ENCODE measurements at regions not wholly inside any gene's neighbourhood (a gene's known extent, or its start where the extent isn't known, plus 50 kb on each side); places are given as distances from the start of the nearest gene placed in this dataset.

GRCh38 chr3:117557464-117558090, 848.0 kb downstream of the TUSC7 start:
- Histone ChIP-seq H4K91ac (replicated peaks; ENCODE audit: insufficient read length, low read length) (no peak overlapping the region), H3K27ac (ENCODE audit: low read depth, low read length) (no peak overlapping the region)

More at GRCh38 chr3:117557464-117558090, 848.0 kb downstream of the TUSC7 start:
- Histone ChIP-seq H3K23me2 (ENCODE audit: low read depth, low read length) (no peaks in the 10 kb centered on the region), H3K14ac (ENCODE audit: insufficient read length) (no peak overlapping the region), H3K9ac (replicated peaks in 1 of 4; ENCODE audit: extremely low read depth in 1 of 4, low read depth in 3 of 4, low read length in 3 of 4) (no peak overlapping the region), H3K27me3 (replicated peaks in 1 of 4; ENCODE audit: control insufficient read depth in 3 of 4, extremely low read depth in 1 of 4, insufficient read depth in 3 of 4, low read length in 3 of 4) (no peaks in the 10 kb centered on the region), H2AK5ac (ENCODE audit: low read depth, low read length) (no peak overlapping the region), H3K79me1 (ENCODE audit: low read depth, low read length) (no peaks in the 10 kb centered on the region), H2BK15ac (ENCODE audit: low read length) (no peak overlapping the region), H3K4ac (replicated peaks; ENCODE audit: insufficient read length, low read depth, low read length) (no peak overlapping the region), H4K20me1 (replicated peaks in 1 of 2; ENCODE audit: control insufficient read depth in 1 of 2, insufficient read depth in 2 of 2, low read length in 2 of 2) (no peaks in the 10 kb centered on the region), H4K5ac (ENCODE audit: insufficient read length, low read depth, low read length) (no peak overlapping the region), H2BK12ac (ENCODE audit: low read depth, low read length) (no peak overlapping the region), H3K4me1 (replicated peaks in 1 of 4; ENCODE audit: control insufficient read depth in 3 of 4, insufficient read depth in 4 of 4, low read length in 3 of 4) (no peaks in the 10 kb centered on the region), H3K4me2 (ENCODE audit: insufficient read depth in 1 of 2, low read depth in 2 of 2, low read length in 2 of 2) (no peak overlapping the region), H2BK20ac (ENCODE audit: low read length) (no peak overlapping the region), H3K23ac (ENCODE audit: insufficient read length) (no peak overlapping the region), H3K9me3 (ENCODE audit: insufficient read depth in 2 of 2, low read depth in 1 of 2, low read length in 1 of 2) (no peaks in the 10 kb centered on the region), H2AFZ (ENCODE audit: low read length) (no peak overlapping the region), H2BK5ac (ENCODE audit: low read depth, low read length) (no peak overlapping the region), H3K36me3 (ENCODE audit: control insufficient read depth in 2 of 4, insufficient read depth in 4 of 4, low read length in 3 of 4) (no peaks in the 10 kb centered on the region), H3K4me3 (ENCODE audit: extremely low read depth in 1 of 4, insufficient read depth in 2 of 4, low read depth in 3 of 4, low read length in 4 of 4) (no peak overlapping the region), H3K18ac (ENCODE audit: extremely low read depth, low read length) (no peak overlapping the region), H3K56ac (replicated peaks; ENCODE audit: insufficient read length, low read depth, low read length) (no peak overlapping the region), H3K79me2 (ENCODE audit: control insufficient read depth in 1 of 2, insufficient read depth in 2 of 2, low read length in 2 of 2) (no peaks in the 10 kb centered on the region), H4K8ac (ENCODE audit: extremely low read depth, insufficient read depth, low read length) (no peak overlapping the region), H2BK120ac (replicated peaks; ENCODE audit: low read depth, low read length) (no peak overlapping the region)
- ChIA-PET POLR2A (ENCODE audit: partially characterized antibody) (no interaction called here), CTCF (ENCODE audit: partially characterized antibody) (interaction anchor here (0.7 to 1.1 kb wide), 2 partner anchors 8 to 249 kb away, joined by 3 to 4 read pairs; no protein-coding TSS in a partner anchor)
- DNase-seq (ENCODE audit: low read depth in 1 of 2, low spot score in 2 of 2) (no peak), FAIRE-seq (no peak)
- TF ChIP-seq KDM5A (IDR thresholded peaks at IDR 0.05; ENCODE audit: low read length) (no peak), KDM4A (IDR thresholded peaks at IDR 0.05; ENCODE audit: low read depth, low read length, severe bottlenecking) (no peak), HDAC6 (IDR thresholded peaks at IDR 0.05; ENCODE audit: low read depth, low read length) (no peak)
- WGBS, 2 experiments (ENCODE audit: extremely low coverage in 1 of 2, insufficient coverage in 1 of 2, insufficient read length in 1 of 2, insufficient replicate concordance in 2 of 2, low coverage in 1 of 2, low lambda C conversion rate in 2 of 2, missing lambda C conversion rate in 1 of 2) = 81% methylated on average over 2 of the region's 2 CpGs; no CpG with 5 or more reads in 1 of the 2 experiments
